ENCODE measurements at regions not wholly inside any gene's neighbourhood (a gene's known extent, or its start where the extent isn't known, plus 50 kb on each side); places are given as distances from the start of the nearest gene placed in this dataset.

DNA sequence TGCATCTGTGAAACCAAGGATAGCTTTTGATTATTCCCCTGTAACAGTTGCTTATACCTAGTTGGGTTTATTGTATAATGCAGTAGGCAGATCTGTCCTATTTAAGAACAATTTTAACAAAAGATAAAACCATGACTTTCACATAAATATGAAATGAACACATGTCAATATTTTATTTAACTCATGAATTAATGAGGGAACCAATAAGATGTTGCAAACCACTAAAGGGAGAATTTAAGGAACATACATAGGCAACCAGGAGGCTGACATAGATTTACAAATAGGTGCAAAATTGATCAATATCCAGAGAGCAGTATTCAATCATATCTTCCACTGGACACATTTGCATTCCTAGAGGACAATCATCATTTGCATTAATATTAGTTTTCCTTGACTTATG, 280.0 kb upstream of the BRINP1 start:
- Histone ChIP-seq H3K4me3 (ENCODE audit: low read length in 2 of 2) (no peak overlapping the region), H3K9me3 (ENCODE audit: control insufficient read depth in 2 of 2, low read length in 2 of 2) (peaks cover 0 to 4% of the 10 kb centered on the region in 2 donors), H3K4me1 (ENCODE audit: control insufficient read depth, insufficient read depth, low read length) (no peaks in the 10 kb centered on the region), H3K27ac (ENCODE audit: low read length) (no peak overlapping the region), H3K9ac (ENCODE audit: low read length in 2 of 2) (no peak overlapping the region), H3K27me3 (ENCODE audit: control insufficient read depth in 1 of 2, insufficient read depth in 2 of 2, low read length in 2 of 2) (no peaks in the 10 kb centered on the region), H3K36me3 (ENCODE audit: control insufficient read depth in 2 of 2, insufficient read depth in 2 of 2, low read length in 2 of 2) (no peaks in the 10 kb centered on the region)

DNA sequence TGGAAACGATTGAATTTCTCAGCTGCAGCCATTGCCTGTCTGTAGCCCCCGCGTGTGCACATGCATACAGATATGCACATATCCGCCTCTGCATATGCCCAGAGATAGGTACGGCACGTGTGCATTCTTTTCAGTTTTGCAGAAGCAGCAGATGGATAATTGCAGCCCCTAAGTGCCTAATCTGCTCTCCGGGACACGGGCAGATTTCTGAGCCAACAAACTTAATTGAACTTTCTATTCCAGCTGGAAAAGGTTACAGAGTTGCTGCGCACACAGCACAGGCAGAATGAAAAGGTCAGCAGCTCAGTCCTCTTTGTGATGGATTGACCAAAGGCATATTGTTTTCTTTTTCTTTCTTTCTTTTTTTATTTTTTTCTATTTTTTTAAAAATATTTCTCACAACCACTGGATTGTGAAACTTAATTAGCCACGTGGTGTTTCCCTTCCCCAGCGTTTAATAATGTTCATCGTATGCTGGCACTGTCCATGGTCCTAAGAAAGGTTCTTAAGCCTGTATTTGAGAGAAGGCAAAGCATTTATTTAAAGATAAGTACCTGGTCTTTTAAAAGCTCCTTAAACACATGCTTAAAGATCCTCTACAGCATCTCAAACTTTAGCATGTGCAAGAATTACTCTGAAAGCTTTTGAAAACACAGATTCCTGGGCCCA, 270.2 kb upstream of the BRINP1 start:
- H3K9me3 ChIP-seq (ENCODE audit: control insufficient read depth in 2 of 2, low read length in 2 of 2) = no peaks in the 10 kb centered on the region
- no peak overlapping the region for H3K27ac ChIP-seq (ENCODE audit: low read length)
- no peak overlapping the region for H3K4me3 ChIP-seq (ENCODE audit: low read length in 2 of 2)
- H3K4me1 ChIP-seq (ENCODE audit: control insufficient read depth, insufficient read depth, low read length) = no peaks in the 10 kb centered on the region
- H3K27me3 ChIP-seq (ENCODE audit: control insufficient read depth in 1 of 2, insufficient read depth in 2 of 2, low read length in 2 of 2) = no peaks in the 10 kb centered on the region
- H3K36me3 ChIP-seq (ENCODE audit: control insufficient read depth in 2 of 2, insufficient read depth in 2 of 2, low read length in 2 of 2) = no peaks in the 10 kb centered on the region
- no peak overlapping the region for H3K9ac ChIP-seq (ENCODE audit: low read length in 2 of 2)

DNA sequence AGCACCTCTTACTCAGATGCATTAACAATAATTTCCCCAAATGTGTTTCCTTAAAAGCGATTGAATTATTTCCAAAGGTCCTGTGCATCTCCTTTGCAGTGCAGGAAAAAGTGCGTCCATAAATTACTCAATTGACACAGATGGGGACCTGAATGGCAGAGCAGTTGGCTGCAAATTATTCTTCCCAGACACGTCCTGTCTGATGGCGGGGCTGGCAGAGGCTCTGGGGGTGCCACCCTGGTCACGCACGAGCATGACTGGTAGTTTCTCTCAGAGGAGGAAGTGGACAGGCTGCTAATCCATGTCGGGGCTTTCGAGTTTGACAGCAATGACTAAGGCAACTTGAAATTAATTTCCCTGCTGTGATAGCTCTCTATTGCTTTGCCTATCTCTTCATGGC, 264.8 kb upstream of the BRINP1 start:
- Histone ChIP-seq H3K4me3 (ENCODE audit: low read length in 2 of 2) (no peak overlapping the region), H3K27ac (ENCODE audit: low read length) (no peak overlapping the region)

DNA sequence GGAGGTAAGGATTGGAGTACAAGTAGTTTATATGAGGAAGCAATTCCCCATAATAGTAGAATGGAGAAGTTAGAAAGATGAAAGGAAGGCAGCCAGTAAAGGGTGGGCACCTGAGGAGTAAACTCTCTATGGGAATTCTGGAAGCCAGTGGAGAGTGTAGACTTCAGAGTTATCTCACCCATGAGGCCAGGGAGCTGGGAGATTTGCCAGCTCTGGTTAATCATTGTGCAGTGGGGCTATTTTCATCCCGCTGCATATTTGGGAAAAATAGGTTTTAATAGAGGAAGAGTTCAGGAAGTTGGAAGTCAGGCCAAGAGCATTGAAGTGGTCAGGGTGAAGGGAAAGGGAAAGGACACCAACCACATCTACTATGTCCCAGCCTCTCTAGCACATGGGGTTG, 242.3 kb upstream of the BRINP1 start:
- H3K9ac ChIP-seq (ENCODE audit: low read length in 2 of 2) = no peak overlapping the region
- H3K36me3 ChIP-seq (ENCODE audit: control insufficient read depth in 2 of 2, insufficient read depth in 2 of 2, low read length in 2 of 2) = no peaks in the 10 kb centered on the region
- no peaks in the 10 kb centered on the region for H3K27me3 ChIP-seq (ENCODE audit: control insufficient read depth in 1 of 2, insufficient read depth in 2 of 2, low read length in 2 of 2)
- no peak overlapping the region for H3K27ac ChIP-seq (ENCODE audit: low read length)
- H3K9me3 ChIP-seq (ENCODE audit: control insufficient read depth in 2 of 2, low read length in 2 of 2) = peaks cover 0 to 4% of the 10 kb centered on the region in 2 donors
- H3K4me1 ChIP-seq (ENCODE audit: control insufficient read depth, insufficient read depth, low read length) = no peaks in the 10 kb centered on the region
- H3K4me3 ChIP-seq (ENCODE audit: low read length in 2 of 2) = no peak overlapping the region

More for the DNA sequence above, 264.8 kb upstream of the BRINP1 start:
- no peaks in the 10 kb centered on the region for H3K36me3 ChIP-seq (ENCODE audit: control insufficient read depth in 2 of 2, insufficient read depth in 2 of 2, low read length in 2 of 2)
- no peaks in the 10 kb centered on the region for H3K4me1 ChIP-seq (ENCODE audit: control insufficient read depth, insufficient read depth, low read length)
- no peaks in the 10 kb centered on the region for H3K9me3 ChIP-seq (ENCODE audit: control insufficient read depth in 2 of 2, low read length in 2 of 2)
- H3K27me3 ChIP-seq (ENCODE audit: control insufficient read depth in 1 of 2, insufficient read depth in 2 of 2, low read length in 2 of 2) = no peaks in the 10 kb centered on the region
- no peak overlapping the region for H3K9ac ChIP-seq (ENCODE audit: low read length in 2 of 2)

DNA sequence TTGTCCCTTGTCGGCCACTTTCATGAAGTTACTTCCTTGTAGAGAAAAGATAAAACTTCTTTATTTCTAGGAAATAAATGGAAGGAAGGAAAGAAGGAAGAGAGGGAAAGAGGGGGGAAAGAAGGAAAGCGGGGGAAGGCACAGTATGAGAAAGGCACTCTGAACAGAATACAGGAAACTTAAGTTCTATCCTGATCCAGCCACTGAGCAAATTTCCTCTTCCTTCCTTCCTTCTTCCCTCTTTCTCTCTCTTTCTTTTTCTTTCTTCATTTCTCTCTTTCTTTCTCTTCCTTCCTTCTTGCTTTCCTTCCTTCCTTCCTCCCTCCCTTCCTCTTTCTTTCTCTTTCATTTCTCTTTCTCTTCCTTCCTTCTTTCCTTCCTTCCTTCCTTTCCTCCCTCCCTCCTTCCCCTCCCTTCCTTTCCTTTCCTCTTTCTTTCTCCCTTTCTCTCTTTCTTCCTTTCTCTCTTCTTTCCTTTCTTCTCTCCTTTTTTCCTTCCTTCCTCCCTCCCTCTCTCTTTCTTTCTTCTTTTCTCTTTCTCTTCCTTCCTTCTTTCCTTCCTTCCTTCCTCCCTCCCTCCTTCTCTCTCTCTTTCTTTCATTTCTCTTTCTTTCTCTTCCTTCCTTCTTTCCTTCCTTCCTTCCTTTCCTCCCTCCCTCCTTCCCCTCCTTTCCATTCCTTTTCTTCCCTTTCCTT, 240.2 kb upstream of the BRINP1 start:
- Histone ChIP-seq H3K9me3 (ENCODE audit: control insufficient read depth in 2 of 2, low read length in 2 of 2) (peaks cover 0 to 4% of the 10 kb centered on the region in 2 donors), H3K4me3 (ENCODE audit: low read length in 2 of 2) (no peak overlapping the region), H3K9ac (ENCODE audit: low read length in 2 of 2) (no peak overlapping the region), H3K36me3 (ENCODE audit: control insufficient read depth in 2 of 2, insufficient read depth in 2 of 2, low read length in 2 of 2) (no peaks in the 10 kb centered on the region), H3K27ac (ENCODE audit: low read length) (no peak overlapping the region), H3K27me3 (ENCODE audit: control insufficient read depth in 1 of 2, insufficient read depth in 2 of 2, low read length in 2 of 2) (no peaks in the 10 kb centered on the region), H3K4me1 (ENCODE audit: control insufficient read depth, insufficient read depth, low read length) (no peaks in the 10 kb centered on the region)

DNA sequence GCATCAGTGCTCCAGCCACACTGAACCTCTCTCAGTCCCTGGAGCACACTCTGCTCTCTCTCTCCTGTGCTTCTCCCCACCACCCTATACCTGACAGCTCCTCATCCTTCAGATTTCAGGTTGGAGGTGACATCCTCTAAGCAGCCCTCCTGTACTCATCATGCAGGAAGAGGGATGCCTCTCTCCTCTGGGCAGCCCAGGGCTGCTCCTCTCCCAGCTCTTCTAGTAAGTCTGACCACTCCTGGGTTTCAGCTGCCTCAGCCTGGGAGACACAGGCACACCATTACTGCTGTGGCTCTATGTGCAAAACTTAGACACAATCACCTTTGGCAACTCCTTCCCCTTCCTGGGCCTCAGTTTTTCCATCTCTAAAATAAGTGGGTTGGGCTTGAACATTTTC, 232.4 kb upstream of the BRINP1 start:
- Histone ChIP-seq H3K4me1 (ENCODE audit: control insufficient read depth, insufficient read depth, low read length) (no peaks in the 10 kb centered on the region), H3K27me3 (ENCODE audit: control insufficient read depth in 1 of 2, insufficient read depth in 2 of 2, low read length in 2 of 2) (no peaks in the 10 kb centered on the region), H3K9me3 (ENCODE audit: control insufficient read depth in 2 of 2, low read length in 2 of 2) (peaks cover 0 to 3% of the 10 kb centered on the region in 2 donors), H3K4me3 (ENCODE audit: low read length in 2 of 2) (no peak overlapping the region), H3K9ac (ENCODE audit: low read length in 2 of 2) (no peak overlapping the region), H3K27ac (ENCODE audit: low read length) (no peak overlapping the region), H3K36me3 (ENCODE audit: control insufficient read depth in 2 of 2, insufficient read depth in 2 of 2, low read length in 2 of 2) (no peaks in the 10 kb centered on the region)

DNA sequence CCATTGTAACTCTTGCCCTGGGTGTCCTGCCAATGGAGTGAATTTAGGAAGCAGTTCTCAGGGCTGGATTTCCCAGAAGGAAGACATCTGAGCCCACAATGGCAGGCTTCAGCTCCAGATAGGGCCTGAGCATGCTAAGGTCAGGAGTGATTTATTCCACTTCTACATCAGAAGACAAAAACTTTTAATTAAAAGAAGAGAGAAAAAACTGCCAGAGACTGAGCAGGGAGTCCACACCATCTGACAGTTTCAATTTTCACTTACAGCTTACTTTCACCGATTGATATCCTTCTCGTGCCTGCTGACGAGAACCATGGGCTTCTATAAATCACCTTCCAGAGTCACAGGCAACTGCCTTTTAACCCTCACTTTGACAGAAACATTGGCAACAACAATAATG, 228.3 kb upstream of the BRINP1 start:
- Histone ChIP-seq H3K4me1 (ENCODE audit: control insufficient read depth, insufficient read depth, low read length) (no peaks in the 10 kb centered on the region), H3K9ac (ENCODE audit: low read length in 2 of 2) (no peak overlapping the region)

DNA sequence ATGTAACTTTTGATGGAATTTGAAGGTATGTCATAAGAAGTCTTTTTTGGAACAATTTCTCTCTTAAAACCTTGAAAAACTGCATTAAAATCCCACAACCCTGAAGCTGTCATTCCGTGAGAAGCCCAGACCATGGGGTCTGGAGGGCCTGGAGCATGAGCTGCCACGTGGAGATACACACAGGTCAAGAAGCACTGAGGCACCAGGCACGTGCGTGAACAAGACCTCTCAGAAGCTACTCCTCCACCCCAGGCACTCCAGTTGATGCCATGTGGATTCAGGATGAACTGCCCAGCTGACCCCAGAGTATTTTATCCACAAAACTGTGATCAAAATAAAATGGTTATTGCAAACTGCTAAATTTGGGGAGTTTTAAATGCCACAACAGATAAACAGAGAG, 227.5 kb upstream of the BRINP1 start:
- no peak overlapping the region for H3K9ac ChIP-seq (ENCODE audit: low read length in 2 of 2)

More for the DNA sequence above, 228.3 kb upstream of the BRINP1 start:
- H3K9me3 ChIP-seq (ENCODE audit: control insufficient read depth in 2 of 2, low read length in 2 of 2) = peaks cover 0 to 3% of the 10 kb centered on the region in 2 donors
- no peak overlapping the region for H3K4me3 ChIP-seq (ENCODE audit: low read length in 2 of 2)
- peaks cover 0 to 2% of the 10 kb centered on the region in 2 donors for H3K27me3 ChIP-seq (ENCODE audit: control insufficient read depth in 1 of 2, insufficient read depth in 2 of 2, low read length in 2 of 2)
- no peak overlapping the region for H3K27ac ChIP-seq (ENCODE audit: low read length)
- no peaks in the 10 kb centered on the region for H3K36me3 ChIP-seq (ENCODE audit: control insufficient read depth in 2 of 2, insufficient read depth in 2 of 2, low read length in 2 of 2)

DNA sequence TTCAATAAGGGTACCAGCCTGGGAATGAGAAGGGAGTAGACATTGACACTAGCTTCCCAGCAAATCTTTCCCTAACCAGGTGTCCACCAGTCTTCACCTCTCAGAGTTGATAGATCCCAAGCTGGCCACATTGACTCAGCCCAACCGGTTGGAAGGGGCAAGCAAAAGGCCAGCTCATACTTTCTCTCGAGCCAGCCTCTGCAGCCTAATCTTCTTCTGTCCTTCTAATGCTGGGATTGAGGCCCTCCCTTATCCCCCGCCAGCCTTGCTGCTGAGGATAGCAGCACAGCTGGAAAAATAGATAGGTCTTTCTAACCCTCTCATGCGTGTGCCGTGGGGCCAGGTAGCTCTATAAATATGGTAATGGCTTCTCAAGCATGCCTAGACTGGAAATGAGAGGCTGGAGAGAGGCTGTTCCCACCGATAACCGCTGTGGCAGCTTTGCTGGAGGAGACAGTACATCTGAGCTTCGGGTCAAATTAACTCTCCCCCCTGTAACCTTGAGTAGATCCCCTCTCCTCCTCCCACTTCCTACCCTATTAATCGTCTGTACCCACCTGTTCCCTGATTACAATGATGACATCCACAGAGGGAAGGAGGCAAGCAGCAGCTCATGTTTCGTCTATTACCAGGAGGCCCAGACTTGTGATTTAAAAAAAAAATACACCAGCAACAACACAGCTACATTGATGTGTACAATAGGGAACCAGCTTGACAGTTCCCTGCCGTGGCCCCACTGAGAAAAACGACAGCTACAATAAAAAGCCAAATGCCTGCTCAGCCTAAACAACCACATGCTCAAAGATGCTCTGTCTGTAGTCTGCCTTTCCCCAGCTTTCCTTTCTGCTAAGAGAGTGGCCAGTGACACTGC, 219.9 kb upstream of the BRINP1 start:
- Histone ChIP-seq H3K36me3 (ENCODE audit: control insufficient read depth in 2 of 2, insufficient read depth in 2 of 2, low read length in 2 of 2) (no peaks in the 10 kb centered on the region), H3K27ac (ENCODE audit: low read length) (no peak overlapping the region), H3K27me3 (ENCODE audit: control insufficient read depth in 1 of 2, insufficient read depth in 2 of 2, low read length in 2 of 2) (no peaks in the 10 kb centered on the region), H3K4me3 (ENCODE audit: low read length in 2 of 2) (no peak overlapping the region), H3K4me1 (ENCODE audit: control insufficient read depth, insufficient read depth, low read length) (no peaks in the 10 kb centered on the region), H3K9ac (ENCODE audit: low read length in 2 of 2) (no peak overlapping the region), H3K9me3 (ENCODE audit: control insufficient read depth in 2 of 2, low read length in 2 of 2) (no peaks in the 10 kb centered on the region)

More for the DNA sequence above, 227.5 kb upstream of the BRINP1 start:
- Histone ChIP-seq H3K4me3 (ENCODE audit: low read length in 2 of 2) (no peak overlapping the region), H3K27ac (ENCODE audit: low read length) (no peak overlapping the region), H3K36me3 (ENCODE audit: control insufficient read depth in 2 of 2, insufficient read depth in 2 of 2, low read length in 2 of 2) (no peaks in the 10 kb centered on the region), H3K9me3 (ENCODE audit: control insufficient read depth in 2 of 2, low read length in 2 of 2) (peaks cover 0 to 3% of the 10 kb centered on the region in 2 donors), H3K27me3 (ENCODE audit: control insufficient read depth in 1 of 2, insufficient read depth in 2 of 2, low read length in 2 of 2) (peaks cover 0 to 2% of the 10 kb centered on the region in 2 donors), H3K4me1 (ENCODE audit: control insufficient read depth, insufficient read depth, low read length) (no peaks in the 10 kb centered on the region)

DNA sequence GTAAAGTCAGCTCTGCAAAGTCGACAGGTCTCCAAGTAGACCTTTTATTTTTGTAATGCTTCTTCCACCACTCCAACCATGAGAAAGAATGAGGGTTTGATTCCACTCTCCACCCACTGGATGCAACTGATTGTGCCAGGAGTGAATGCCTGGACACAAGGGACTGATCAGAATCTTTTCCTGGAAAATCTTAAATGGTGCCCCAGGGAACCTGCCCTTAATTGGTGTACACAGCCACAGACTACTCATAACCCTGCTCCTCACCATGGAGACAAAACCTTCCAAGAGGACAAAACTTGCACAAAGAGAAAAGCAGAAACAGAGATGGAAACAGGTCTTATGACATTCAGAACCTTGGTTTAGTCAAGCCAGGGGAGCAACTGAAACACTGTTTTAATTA, 208.6 kb upstream of the BRINP1 start:
- Histone ChIP-seq H3K9me3 (ENCODE audit: control insufficient read depth in 2 of 2, low read length in 2 of 2) (no peaks in the 10 kb centered on the region), H3K27me3 (ENCODE audit: control insufficient read depth in 1 of 2, insufficient read depth in 2 of 2, low read length in 2 of 2) (peaks cover 0 to 5% of the 10 kb centered on the region in 2 donors), H3K36me3 (ENCODE audit: control insufficient read depth in 2 of 2, insufficient read depth in 2 of 2, low read length in 2 of 2) (no peaks in the 10 kb centered on the region), H3K4me3 (ENCODE audit: low read length in 2 of 2) (no peak overlapping the region), H3K27ac (ENCODE audit: low read length) (no peak overlapping the region), H3K9ac (ENCODE audit: low read length in 2 of 2) (no peak overlapping the region), H3K4me1 (ENCODE audit: control insufficient read depth, insufficient read depth, low read length) (no peaks in the 10 kb centered on the region)

Measured in stomach smooth muscle (tissue), 2 donors.